K562 (cell line): ENCODE measurements at regions not wholly inside any gene's neighbourhood (a gene's known extent, or its start where the extent isn't known, plus 50 kb on each side); places are given as distances from the start of the nearest gene placed in this dataset.

ENCODE experiments used
- ATAC-seq: fragments of 200-7000 bp; cut with Tn5 transposase; 3 replicates; pipeline ENCODE4 v1.9.1; 2020; ENCODE audit warnings: moderate library complexity
- BruUV-seq: library from RNA; stranded (reverse); fragments of 400-500 nt; replicated peaks from 2 replicates; lab custom pipeline; 2021; lab: Mats Ljungman, UMichigan
- CTCF ChIA-PET: fragments of 300-600 bp; formaldehyde crosslinking; extraction: SDS; loops from one replicate; lab custom pipeline; 2021; ENCODE audit warnings: low intra/inter-chr PET ratio; lab: Yijun Ruan, JAX
- POLR2A ChIA-PET: fragments of 300-600, 350-650 bp; sonication (Branson Sonifier 250); formaldehyde crosslinking; extraction: SDS; loops from one replicate; lab custom pipeline; 2021; ENCODE audit warnings: antibody characterized with exemption, inconsistent platforms; lab: Yijun Ruan, JAX
- DNase-seq, 4 experiments: peaks; one replicate each; pipeline versions ENCODE4 v3.0.0 to v3.0.0-alpha.2; 2011 to 2018; ENCODE audit warnings: low spot score in 3 of 4, mixed read lengths in 3 of 4; ENCODE audit errors: extremely low read depth in 1 of 4
- FAIRE-seq: peaks from 2 replicates; lab custom pipeline; 2011; peaks lifted over from hg19 to GRCh38; lab: Jason Lieb, UNC
- H2AFZ ChIP-seq: 2 replicates; pipeline ENCODE4 v1.6.0; 2011; ENCODE audit warnings: low read depth, low read length, control low read depth, inconsistent platforms
- H3K27ac ChIP-seq: fragments of 200-600 bp; 3 replicates; pipeline ENCODE4 v1.8.0; 2011; ENCODE audit warnings: low read depth, mild to moderate bottlenecking, control low read depth, inconsistent platforms, low read length, moderate library complexity, mixed read lengths; ENCODE audit errors: extremely low read depth
- H3K27me3 ChIP-seq, 2 experiments: fragments of 300-600 bp in 1 of 2; 2 replicates in 1 of 2; 3 replicates in 1 of 2; pipeline versions ENCODE4 v1.6.0 to v1.8.0; 2011; ENCODE audit warnings: inconsistent platforms in 2 of 2, low read length in 2 of 2, mild to moderate bottlenecking in 1 of 2, mixed read lengths in 1 of 2, moderate library complexity in 1 of 2; ENCODE audit not compliant: control insufficient read depth in 2 of 2, insufficient read depth in 2 of 2
- H3K36me3 ChIP-seq: fragments of 300-600 bp; 3 replicates; pipeline ENCODE4 v1.8.0; 2011; ENCODE audit warnings: mild to moderate bottlenecking, low read length, inconsistent platforms; ENCODE audit not compliant: control insufficient read depth, insufficient read depth
- H3K4me1 ChIP-seq, 2 experiments: fragments of 200-600 bp in 1 of 2; replicated peaks in 1 of 2; 2 replicates in 1 of 2; 3 replicates in 1 of 2; pipeline versions ENCODE4 v1.5.1 to v1.8.0; 2011; ENCODE audit warnings: inconsistent platforms in 2 of 2, low read length in 2 of 2, mild to moderate bottlenecking in 1 of 2, mixed read lengths in 1 of 2, moderate library complexity in 1 of 2; ENCODE audit not compliant: control insufficient read depth in 2 of 2, insufficient read depth in 2 of 2
- H3K4me2 ChIP-seq: 2 replicates; pipeline ENCODE4 v1.6.1; 2011; ENCODE audit warnings: low read length, control low read depth, inconsistent platforms, mixed read lengths; ENCODE audit not compliant: insufficient read depth
- H3K4me3 ChIP-seq: fragments of 200-600 bp; sonication (generic), shearing (Covaris generic); 2 replicates; pipeline ENCODE4 v1.5.1; 2016; ENCODE audit warnings: control low read depth, inconsistent platforms
- H3K79me2 ChIP-seq: fragments of 200-600 bp; 3 replicates; pipeline ENCODE4 v1.8.0; 2011; ENCODE audit warnings: low read length, inconsistent platforms; ENCODE audit not compliant: control insufficient read depth, insufficient read depth
- H3K9ac ChIP-seq, 2 experiments: 2 replicates each; pipeline versions ENCODE4 v1.6.0 to v1.6.1; 2011; ENCODE audit warnings: low read depth in 2 of 2, low read length in 2 of 2, control low read depth in 1 of 2, inconsistent platforms in 1 of 2, mild to moderate bottlenecking in 1 of 2, mixed read lengths in 1 of 2; ENCODE audit not compliant: insufficient read depth in 1 of 2
- H3K9me1 ChIP-seq: one replicate; pipeline ENCODE4 v1.6.0; 2011; ENCODE audit warnings: inconsistent platforms, mild to moderate bottlenecking, low read length, moderate library complexity; ENCODE audit not compliant: control insufficient read depth, insufficient read depth
- H3K9me3 ChIP-seq: replicated peaks from 2 replicates; pipeline ENCODE4 v1.5.1; 2011; ENCODE audit warnings: low read depth, low read length, inconsistent platforms; ENCODE audit not compliant: control insufficient read depth, insufficient read depth
- H4K20me1 ChIP-seq: replicated peaks from 2 replicates; pipeline ENCODE4 v1.6.1; 2011; ENCODE audit warnings: low read length, inconsistent platforms, mixed read lengths; ENCODE audit not compliant: control insufficient read depth, insufficient read depth
- CBFB ChIP-seq: sonication (generic); formaldehyde crosslinking; IDR thresholded peaks from 2 replicates; pipeline ENCODE4 v1.4.0; 2020; ENCODE audit warnings: mild to moderate bottlenecking, missing genetic modification reagents
- ETV1 ChIP-seq: fragments of 450-650 bp; conservative IDR thresholded peaks from 2 replicates; pipeline ENCODE4 v1.6.1; 2016; ENCODE audit warnings: missing genetic modification characterization, control low read depth, low read depth, missing compliant biosample characterization
- HMGXB4 ChIP-seq: sonication (generic); formaldehyde crosslinking; IDR thresholded peaks from 2 replicates; pipeline ENCODE4 v1.8.1; 2023; ENCODE audit warnings: mild to moderate bottlenecking, missing genetic modification reagents
- KAT8 ChIP-seq: fragments of 450-650 bp; IDR thresholded peaks from 2 replicates; pipeline ENCODE4 v1.6.1; 2016; ENCODE audit warnings: low read depth, mild to moderate bottlenecking
- KDM4B ChIP-seq, 2 experiments: fragments of 450-650 bp in 1 of 2; sonication (generic) in 1 of 2; IDR thresholded peaks; 2 replicates each; pipeline ENCODE4 v1.6.1; 2016 to 2017; ENCODE audit warnings: borderline replicate concordance in 2 of 2, antibody characterized with exemption in 1 of 2, low read depth in 1 of 2, mild to moderate bottlenecking in 1 of 2
- NBN ChIP-seq: fragments of 450-650 bp; IDR thresholded peaks from 2 replicates; pipeline ENCODE4 v1.6.1; 2016; ENCODE audit warnings: low read depth, mild to moderate bottlenecking
- RAD21 ChIP-seq, 2 experiments: fragments of 250-450 bp in 1 of 2; fragments of 450-650 bp in 1 of 2; sonication (Bioruptor Pico) in 1 of 2; formaldehyde crosslinking in 1 of 2; IDR thresholded peaks in 1 of 2; conservative IDR thresholded peaks in 1 of 2; 2 replicates each; pipeline versions ENCODE4 v1.4.0 to v1.8.0; 2020 to 2022; ENCODE audit warnings: mild to moderate bottlenecking in 2 of 2, moderate library complexity in 1 of 2
- TEAD2 ChIP-seq: fragments of 450-650 bp; IDR thresholded peaks from 2 replicates; pipeline ENCODE4 v1.6.1; 2016; ENCODE audit warnings: missing genetic modification characterization, control low read depth, missing compliant biosample characterization
- ZNF197 ChIP-seq: fragments of 200-800 bp; sonication (Bioruptor generic); IDR thresholded peaks from 2 replicates; pipeline ENCODE4 v1.6.1; 2016; ENCODE audit warnings: low read depth, missing genetic modification characterization, missing compliant biosample characterization
- ZNF347 ChIP-seq: fragments of 450-650 bp; formaldehyde crosslinking; IDR thresholded peaks from 2 replicates; pipeline ENCODE4 v1.4.0; 2020; ENCODE audit warnings: low read depth, mild to moderate bottlenecking, moderate library complexity
- WGBS: fragments of 100-300 bp; shearing (Covaris generic); methylation state at CpG from one replicate; pipeline ENCODE4 v1.1.6; 2016; ENCODE audit warnings: low coverage, mixed read lengths; ENCODE audit not compliant: insufficient coverage; ENCODE audit errors: missing lambda C conversion rate; 5-methylcytosine and 5-hydroxymethylcytosine counted together
- in situ Hi-C: fragments of 300-500 bp; cut with MboI; formaldehyde crosslinking; loops from 4 replicates; pipeline ENCODE4 v1.15.0; 2018; ENCODE audit warnings: inconsistent platforms, mixed read lengths
- intact Hi-C: fragments of 100-400 bp; cut with micrococcal nuclease; formaldehyde crosslinking; loops from 2 replicates; pipeline ENCODE4 v1.14.2; 2022
- TF ChIP-seq, protein P1 (sequence below): IDR thresholded peaks from 3 replicates; pipeline ENCODE4 v1.6.1; 2011; ENCODE audit warnings: borderline replicate concordance, mild to moderate bottlenecking, moderate library complexity; ENCODE audit not compliant: insufficient read length; ENCODE audit errors: extremely low read depth
- TF ChIP-seq, protein P2 (sequence below): IDR thresholded peaks from 2 replicates; pipeline ENCODE4 v1.6.1; 2014; ENCODE audit warnings: antibody characterized with exemption

DNA sequence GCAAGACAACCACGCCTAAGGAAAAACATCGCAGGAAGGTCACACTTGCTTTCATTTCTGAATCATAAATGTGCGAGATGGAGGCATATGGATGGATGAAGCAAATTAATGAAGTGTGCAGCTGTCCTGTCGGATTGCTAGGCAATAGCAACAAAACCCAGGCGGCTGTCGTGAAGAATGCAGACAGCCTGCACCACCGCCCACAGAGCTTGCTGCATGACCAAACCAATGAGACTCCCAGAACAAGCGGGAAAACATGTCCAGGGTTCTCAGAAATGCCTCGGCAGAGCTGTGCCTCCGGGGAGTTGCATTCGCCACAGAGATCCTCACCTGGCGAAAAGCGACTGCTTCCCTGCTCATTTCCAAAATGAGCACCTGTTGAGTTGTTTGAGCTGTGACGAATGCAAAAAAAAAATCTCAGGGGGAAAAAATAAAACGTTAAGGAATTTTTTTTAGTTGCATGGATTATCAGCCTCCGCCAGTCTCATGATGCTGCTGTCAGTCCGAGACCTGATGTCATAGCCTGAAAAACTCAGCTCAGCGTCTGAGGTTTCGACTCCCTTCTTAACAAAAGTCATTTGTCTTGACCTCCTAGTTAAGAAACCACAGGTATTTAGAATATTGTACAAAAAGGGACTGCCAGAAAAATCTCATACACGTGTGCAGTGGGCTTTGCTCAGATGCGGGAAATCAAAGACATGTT is 155.5 kb upstream of the MXRA5 start:
- H3K4me1 ChIP-seq: no peaks in the 10 kb centered on the region; a peak in 1 of 5 replicates
- in situ Hi-C loops: no loop called here
- no peak overlapping the region for H3K9ac ChIP-seq
- FAIRE-seq (no peak), ATAC-seq (no peak), DNase-seq (no peak)
- no peaks in the 10 kb centered on the region for H4K20me1 ChIP-seq
- ChIA-PET CTCF (no interaction called here), POLR2A (no interaction called here)
- no peak overlapping the region for H3K4me3 ChIP-seq
- no peak overlapping the region for H3K4me2 ChIP-seq
- no peaks in the 10 kb centered on the region for H3K9me3 ChIP-seq
- no peaks in the 10 kb centered on the region for H3K36me3 ChIP-seq
- H3K27me3 ChIP-seq: peaks cover 0 to 9% of the 10 kb centered on the region in 2 experiments; a peak in 2 of 5 replicates
- H3K79me2 ChIP-seq: no peaks in the 10 kb centered on the region
- BruUV-seq: no TSS peak
- TF ChIP-seq NBN (no peak), CBFB (CRISPR knock-in tag) (no peak), TEAD2 (no peak), KAT8 (no peak), HMGXB4 (CRISPR knock-in tag) (no peak), ETV1 (tag) (no peak), ZNF347 (no peak), RAD21 (CRISPR knock-in tag; conservative IDR thresholded peaks at IDR 0.05 in 1 of 2, IDR thresholded peaks at IDR 0.05 in 1 of 2) (no peak), ZNF197 (CRISPR knock-in tag) (no peak), KDM4B (IDR thresholded peaks at IDR 0.05; ENCODE audit: borderline replicate concordance in 2 of 2, low read depth in 1 of 2) (no peak)
- TF ChIP-seq, protein P1, sequence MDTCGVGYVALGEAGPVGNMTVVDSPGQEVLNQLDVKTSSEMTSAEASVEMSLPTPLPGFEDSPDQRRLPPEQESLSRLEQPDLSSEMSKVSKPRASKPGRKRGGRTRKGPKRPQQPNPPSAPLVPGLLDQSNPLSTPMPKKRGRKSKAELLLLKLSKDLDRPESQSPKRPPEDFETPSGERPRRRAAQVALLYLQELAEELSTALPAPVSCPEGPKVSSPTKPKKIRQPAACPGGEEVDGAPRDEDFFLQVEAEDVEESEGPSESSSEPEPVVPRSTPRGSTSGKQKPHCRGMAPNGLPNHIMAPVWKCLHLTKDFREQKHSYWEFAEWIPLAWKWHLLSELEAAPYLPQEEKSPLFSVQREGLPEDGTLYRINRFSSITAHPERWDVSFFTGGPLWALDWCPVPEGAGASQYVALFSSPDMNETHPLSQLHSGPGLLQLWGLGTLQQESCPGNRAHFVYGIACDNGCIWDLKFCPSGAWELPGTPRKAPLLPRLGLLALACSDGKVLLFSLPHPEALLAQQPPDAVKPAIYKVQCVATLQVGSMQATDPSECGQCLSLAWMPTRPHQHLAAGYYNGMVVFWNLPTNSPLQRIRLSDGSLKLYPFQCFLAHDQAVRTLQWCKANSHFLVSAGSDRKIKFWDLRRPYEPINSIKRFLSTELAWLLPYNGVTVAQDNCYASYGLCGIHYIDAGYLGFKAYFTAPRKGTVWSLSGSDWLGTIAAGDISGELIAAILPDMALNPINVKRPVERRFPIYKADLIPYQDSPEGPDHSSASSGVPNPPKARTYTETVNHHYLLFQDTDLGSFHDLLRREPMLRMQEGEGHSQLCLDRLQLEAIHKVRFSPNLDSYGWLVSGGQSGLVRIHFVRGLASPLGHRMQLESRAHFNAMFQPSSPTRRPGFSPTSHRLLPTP: no peak
- TF ChIP-seq, protein P2, sequence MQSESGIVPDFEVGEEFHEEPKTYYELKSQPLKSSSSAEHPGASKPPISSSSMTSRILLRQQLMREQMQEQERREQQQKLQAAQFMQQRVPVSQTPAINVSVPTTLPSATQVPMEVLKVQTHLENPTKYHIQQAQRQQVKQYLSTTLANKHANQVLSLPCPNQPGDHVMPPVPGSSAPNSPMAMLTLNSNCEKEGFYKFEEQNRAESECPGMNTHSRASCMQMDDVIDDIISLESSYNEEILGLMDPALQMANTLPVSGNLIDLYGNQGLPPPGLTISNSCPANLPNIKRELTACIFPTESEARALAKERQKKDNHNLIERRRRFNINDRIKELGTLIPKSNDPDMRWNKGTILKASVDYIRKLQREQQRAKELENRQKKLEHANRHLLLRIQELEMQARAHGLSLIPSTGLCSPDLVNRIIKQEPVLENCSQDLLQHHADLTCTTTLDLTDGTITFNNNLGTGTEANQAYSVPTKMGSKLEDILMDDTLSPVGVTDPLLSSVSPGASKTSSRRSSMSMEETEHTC: no peak
- intact Hi-C loops: no loop called here
- H3K9me1 ChIP-seq: no peaks in the 10 kb centered on the region
- H2AFZ ChIP-seq: no peak overlapping the region
- WGBS: under 1% methylated on average over 17 of the region's 21 CpGs
- H3K27ac ChIP-seq: no peak overlapping the region
